H4 (cell line): ENCODE measurements at regions not wholly inside any gene's neighbourhood (a gene's known extent, or its start where the extent isn't known, plus 50 kb on each side); places are given as distances from the start of the nearest gene placed in this dataset.

Experiments
- DNase-seq: peaks from one replicate; pipeline ENCODE4 v3.0.0-alpha.2; 2015; ENCODE audit warnings: low spot score

DNA sequence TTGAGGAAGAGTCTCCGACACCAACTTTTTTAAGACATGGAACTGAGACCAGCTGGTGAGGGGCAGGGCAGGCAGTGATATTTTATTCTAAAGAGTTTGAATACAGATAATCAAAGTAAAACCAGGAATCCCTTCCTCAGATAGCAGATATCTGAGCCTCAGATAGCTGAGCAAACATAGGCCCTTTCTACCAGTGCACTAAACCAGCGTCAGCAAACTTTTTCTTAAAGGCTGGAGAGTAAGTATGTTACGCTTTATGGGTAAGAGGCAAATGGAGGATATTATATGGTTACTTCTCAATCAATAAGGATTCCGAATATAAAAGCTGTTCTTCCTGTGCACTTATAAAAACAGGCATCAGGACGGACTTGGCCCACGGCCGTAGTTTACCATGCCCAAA lies 73.9 kb downstream of the WNT5A start:
- no peak for DNase-seq

GRCh38 chr3:55412545-55412944 lies 74.6 kb downstream of the WNT5A start:
- DNase-seq: no peak

GRCh38 chr3:55409806-55410205 lies 77.3 kb downstream of the WNT5A start:
- DNase-seq: no peak

GRCh38 chr3:55408193-55408826 lies 78.8 kb downstream of the WNT5A start:
- no peak for DNase-seq

DNA sequence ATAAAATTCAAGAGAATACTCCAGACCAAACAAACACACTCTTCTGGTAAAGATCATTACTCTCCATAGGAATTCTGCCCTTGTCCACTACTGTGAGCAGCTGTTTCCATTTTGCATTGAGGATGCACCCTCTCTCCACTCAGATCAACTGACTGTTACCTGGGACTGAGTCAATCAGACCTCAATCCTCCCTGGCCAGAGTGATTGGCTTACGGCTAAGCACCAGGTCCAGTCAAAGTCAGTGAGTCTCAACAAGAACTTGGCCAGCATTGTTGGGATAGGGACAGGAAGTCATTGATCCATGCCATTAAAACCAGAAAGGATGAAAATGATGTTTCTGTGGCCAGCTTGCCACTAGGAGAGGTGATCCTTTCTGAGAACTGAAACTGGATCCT lies 79.7 kb downstream of the WNT5A start:
- no peak for DNase-seq

DNA sequence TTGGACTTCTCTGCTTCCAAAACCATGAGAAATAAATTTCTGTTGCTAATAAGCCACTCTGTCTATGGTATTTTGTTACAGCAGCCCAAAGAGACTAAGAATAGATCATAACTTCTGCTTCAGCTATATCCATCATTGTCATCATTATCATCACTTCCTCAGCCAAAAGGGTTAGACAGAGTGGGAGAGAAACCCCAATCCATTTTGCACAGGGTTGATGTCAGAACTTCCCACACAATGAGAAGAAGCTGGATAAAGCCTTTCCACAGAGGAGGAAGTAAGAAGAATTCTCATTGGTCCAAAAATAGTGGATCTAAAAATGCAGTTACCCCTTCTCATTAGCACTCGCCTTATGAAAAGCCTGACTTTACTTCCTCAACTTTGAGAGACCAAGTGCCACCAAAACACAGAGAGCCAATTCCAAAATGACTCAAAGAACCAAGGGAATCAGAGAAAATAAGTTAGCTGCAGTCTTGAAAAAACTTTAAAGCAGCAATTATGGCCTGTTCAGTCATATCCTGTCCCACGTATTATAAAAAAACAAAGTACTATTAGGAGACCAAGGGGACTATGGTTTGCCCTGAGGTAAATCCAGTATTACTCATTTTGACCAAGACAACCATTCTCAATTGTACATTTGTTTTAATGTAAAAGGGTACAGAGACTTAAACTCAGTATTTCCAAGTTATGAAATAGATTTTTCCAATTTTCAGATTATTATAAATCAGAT lies 80.2 kb downstream of the WNT5A start:
- no peak for DNase-seq

DNA sequence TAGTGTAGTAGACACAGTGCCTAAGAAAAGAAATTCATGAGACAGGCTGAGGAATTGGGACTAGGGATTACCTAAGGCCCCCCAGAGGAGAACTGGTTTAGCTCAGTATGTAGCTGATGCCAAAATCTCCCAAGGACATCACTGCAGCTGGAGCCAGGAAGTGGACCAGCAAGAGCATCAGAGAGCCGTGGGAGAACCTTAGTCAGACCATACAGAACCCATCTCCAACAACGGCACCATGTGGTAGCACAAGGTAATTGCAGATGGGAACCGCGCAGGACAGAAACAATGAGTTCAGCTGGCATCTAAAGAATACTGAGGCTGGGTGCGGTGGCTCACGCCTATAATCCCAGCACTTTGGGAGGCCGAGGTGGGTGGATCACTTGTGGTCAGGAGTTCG lies 81.7 kb downstream of the WNT5A start:
- DNase-seq: peak; percentile 7

DNA sequence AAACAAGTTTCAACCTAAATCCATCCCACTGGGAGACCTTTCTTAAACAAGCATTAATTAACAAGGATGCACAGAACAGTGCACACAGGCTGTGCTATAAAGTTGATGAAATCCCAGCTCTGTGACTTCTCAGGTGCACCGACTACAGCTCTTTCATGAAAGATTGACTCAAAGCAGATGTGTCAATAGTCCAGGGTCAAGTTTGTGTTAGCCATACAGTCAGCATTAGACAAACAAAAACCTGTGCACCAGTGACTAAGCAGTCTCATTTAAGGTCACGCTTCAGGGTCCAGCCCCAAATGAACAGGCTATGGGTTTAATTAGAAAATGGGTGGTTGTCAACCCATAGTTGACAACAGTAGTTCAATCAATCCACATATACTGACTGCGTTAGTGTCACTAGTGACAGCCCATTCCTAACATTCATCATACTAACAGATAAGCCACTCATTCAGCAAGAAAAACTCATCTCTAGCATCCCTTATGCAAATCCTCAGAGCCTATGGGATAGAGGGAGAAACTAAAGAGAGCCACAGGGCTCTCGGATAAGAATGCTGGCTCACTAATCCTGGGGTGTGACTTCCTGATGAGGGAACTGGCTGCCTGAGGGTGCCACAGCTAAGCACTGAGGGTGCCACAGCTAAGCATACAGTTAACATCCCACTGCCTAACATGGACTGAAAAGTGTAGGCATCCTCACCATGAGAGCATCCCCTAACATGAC lies 84.1 kb downstream of the WNT5A start:
- DNase-seq: no peak

DNA sequence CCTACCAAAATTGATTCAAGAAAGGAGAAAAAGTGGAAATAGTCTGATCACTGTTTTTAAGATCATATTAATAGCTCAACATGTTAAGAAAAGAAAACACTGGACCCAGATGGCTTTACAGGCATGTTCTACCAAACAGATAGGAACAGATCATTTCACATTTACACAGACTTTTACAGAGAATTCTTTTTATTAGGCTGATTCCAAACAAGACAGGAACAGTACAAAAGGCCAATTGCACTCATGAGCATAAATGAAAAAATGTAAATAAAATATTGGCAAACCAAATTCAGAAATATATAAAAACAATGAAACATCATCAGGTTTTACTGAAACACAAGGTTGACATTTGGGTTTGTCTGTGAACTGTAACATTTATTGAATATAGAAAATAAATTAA lies 106.5 kb downstream of the WNT5A start:
- DNase-seq: no peak

DNA sequence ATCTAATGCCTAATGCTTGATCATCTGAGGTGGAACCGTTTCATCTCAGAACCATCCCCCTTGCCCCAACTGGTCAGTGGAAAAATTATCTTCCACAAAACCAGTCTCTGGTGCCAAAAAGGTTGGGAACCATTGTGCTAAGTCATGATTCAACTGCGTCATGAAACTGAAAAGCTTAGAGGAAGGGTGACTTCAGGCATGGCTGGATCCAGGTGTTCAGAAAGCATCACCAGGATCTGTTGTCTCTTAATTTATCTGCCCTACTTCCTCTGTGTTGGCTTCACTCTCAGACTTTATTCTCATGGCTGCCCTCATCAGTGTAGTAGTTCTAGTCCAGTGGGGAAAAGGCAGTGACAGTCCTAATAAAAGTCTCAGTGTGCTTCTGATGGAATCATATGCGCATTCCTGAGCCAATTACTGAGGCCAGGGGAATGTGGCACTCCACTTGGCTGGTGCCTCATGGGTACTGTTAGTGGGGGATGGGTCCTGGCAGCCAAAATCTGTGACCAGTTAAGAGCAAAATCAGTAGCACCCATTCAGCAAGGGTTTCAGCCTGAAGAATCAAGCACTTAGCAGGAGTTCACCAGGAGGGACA lies 110.3 kb downstream of the WNT5A start:
- DNase-seq: no peak

- DNase-seq: no peak
Measured at GRCh38 chr3:55373423-55373822, 113.7 kb downstream of the WNT5A start.

- no peak for DNase-seq
Measured at GRCh38 chr3:55370272-55370671, 116.8 kb downstream of the WNT5A start.

GRCh38 chr3:55369141-55369847 lies 117.8 kb downstream of the WNT5A start:
- no peak for DNase-seq

- no peak for DNase-seq
Measured at GRCh38 chr3:55368366-55368765, 118.7 kb downstream of the WNT5A start.

- no peak for DNase-seq
Measured at GRCh38 chr3:55367384-55367783, 119.7 kb downstream of the WNT5A start.

DNA sequence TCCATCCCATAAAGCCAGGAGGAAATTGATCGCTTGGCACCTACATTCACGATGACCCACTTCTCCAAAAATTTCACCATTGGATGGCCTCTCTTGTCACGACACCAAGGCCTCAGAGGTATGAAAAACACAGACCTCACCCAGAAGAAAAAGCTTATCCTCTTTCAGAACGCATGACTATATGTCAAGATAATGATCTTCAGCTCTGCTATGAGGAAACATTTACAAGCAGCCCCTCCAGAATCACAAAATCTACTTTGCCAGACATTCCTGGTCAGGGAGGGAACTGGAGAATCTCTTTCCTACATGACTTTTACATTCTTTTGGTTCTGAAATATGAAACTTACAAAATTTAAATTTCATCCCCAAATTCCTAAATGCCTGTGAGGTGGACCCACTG lies 122.7 kb downstream of the WNT5A start:
- DNase-seq: no peak

DNA sequence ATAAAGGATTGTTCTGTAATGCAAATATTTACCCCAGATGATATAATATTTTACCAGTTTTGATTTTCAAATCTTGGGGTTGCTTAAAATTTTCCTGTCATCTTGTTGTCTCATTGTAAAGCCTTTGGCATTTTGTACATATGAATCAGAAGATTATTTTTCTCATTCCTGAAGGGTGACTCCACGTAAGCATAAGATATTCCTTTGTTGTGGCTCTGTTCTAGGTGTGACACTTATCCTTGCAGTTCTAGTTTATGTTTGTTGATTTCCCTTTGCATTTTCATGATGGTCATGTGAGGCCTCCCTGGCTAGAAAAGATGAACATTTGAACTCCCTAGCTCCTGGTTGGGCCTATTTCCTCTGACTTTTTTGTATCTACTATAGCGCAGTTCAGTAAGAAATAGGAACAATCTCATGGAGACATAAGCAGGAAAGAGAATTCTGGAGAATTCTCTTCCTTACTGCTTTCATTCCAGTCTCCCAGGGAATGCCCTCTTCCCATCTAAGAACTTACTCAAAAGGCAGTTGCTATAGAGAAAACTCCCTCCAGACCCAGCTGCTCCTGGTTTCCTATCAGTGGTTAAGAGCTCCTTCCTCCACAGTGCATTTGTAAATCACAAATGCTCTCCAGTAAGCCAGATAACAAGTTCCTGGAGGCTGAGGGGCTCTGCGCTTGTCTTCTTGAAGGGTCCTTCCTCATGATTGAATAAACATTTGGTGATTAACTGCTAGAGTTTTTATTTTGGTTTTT lies 124.7 kb downstream of the WNT5A start:
- DNase-seq: no peak

DNA sequence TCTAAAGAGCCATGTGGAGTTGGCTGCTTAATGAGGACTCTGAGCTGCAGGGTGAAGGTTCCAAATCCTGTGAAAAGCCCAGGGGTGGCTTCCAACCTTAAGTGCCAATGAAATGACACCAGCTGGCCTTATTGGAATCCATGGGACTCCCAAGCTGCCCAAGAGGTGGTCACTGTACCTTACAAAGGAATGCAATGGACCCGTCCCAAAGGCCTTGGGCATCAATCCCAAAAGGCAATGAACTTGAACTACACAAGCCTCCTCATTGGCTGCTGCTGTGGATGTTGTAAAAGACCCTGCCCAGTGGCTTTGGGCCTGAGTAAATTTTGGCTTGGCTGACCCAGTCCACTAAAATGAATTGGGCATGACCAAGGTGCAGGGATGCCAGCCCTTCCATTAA lies 129.3 kb downstream of the WNT5A start:
- DNase-seq: no peak

DNA sequence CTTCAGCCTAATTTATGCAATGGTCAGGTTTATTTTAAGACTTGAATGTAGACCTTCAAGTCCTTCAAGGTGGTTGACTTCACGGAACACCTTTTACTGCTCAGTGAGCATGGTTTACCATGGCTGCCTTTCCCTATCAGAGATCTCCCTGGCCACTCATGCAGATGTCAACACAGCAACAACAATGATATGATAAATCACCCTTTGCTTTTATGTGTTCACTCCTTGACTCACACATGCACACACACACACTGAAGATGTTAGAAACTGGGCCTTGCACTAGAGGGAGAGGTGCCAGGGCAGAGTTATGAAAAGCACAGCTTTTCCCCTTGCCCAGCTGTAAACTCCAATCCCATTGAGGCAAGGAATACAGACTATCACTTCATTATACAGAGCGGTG lies 134.4 kb downstream of the WNT5A start:
- no peak for DNase-seq

- DNase-seq: no peak
Measured at GRCh38 chr3:55349851-55350250, 137.3 kb downstream of the WNT5A start.
